Transverse colon (tissue), 4 donors: ENCODE measurements at regions not wholly inside any gene's neighbourhood (a gene's known extent, or its start where the extent isn't known, plus 50 kb on each side); places are given as distances from the start of the nearest gene placed in this dataset.
"Not testable (repeated sequence)": the region's sequence is repeated elsewhere in the genome, so short reads cannot be mapped to it uniquely, and the experiment has no call there.

Source experiments
- DNase-seq: peaks from one replicate; pipeline ENCODE4 v3.0.0-alpha.2; 2019
- H3K27ac ChIP-seq, 4 donors: fragments of 200-600 bp; sonication (generic); 2 replicates each; pipeline ENCODE4 v1.5.1; 2016 to 2018; ENCODE audit warnings: inconsistent platforms in 4 of 4
- H3K27me3 ChIP-seq: fragments of 200-600 bp; sonication (generic); 2 replicates; pipeline ENCODE4 v1.5.1; 2017; ENCODE audit warnings: inconsistent platforms
- H3K36me3 ChIP-seq, 4 donors: fragments of 200-600 bp; sonication (generic); 2 replicates each; pipeline ENCODE4 v1.5.1; 2017 to 2019; ENCODE audit warnings: inconsistent platforms in 4 of 4
- H3K4me1 ChIP-seq, 4 donors: fragments of 200-600 bp; sonication (generic); 2 replicates each; pipeline ENCODE4 v1.5.1; 2017 to 2020; ENCODE audit warnings: inconsistent platforms in 4 of 4
- H3K4me3 ChIP-seq, 4 donors: fragments of 200-600 bp; sonication (generic); 1 replicate in 1 of 4; 2 replicates in 3 of 4; pipeline versions ENCODE4 v1.5.1 to v1.6.1; 2017 to 2019; ENCODE audit warnings: inconsistent platforms in 4 of 4
- H3K9me3 ChIP-seq, 2 donors: fragments of 200-600 bp; sonication (generic); 2 replicates each; pipeline ENCODE4 v1.5.1; 2017 to 2019; ENCODE audit warnings: inconsistent platforms in 2 of 2
- WGBS, 2 donors: methylation state at CpG; one replicate each; pipeline ENCODE4 v1.1.5; 2018; ENCODE audit warnings: low coverage in 1 of 2; 5-methylcytosine and 5-hydroxymethylcytosine counted together
- in situ Hi-C, 4 donors: fragments of 200-750 bp; cut with MboI; loops; one replicate each; pipeline versions ENCODE4 v1.15.0 to v1.15.1; 2017; ENCODE audit warnings: low sequenced_read_pairs in 3 of 4, low pct_ligation_motif_present in 1 of 4, low pct_unique_long_range_greater_than_20kb in 1 of 4
- intact Hi-C: fragments of 100-400 bp; cut with DNase I; formaldehyde crosslinking; loops from one replicate; pipeline ENCODE4 v1.15.1; 2023; ENCODE audit warnings: low total_unique reads
- TF ChIP-seq, protein P1 (sequence below), 5 experiments: fragments of 200-600 bp in 3 of 5; fragments of 450-650 bp in 2 of 5; sonication (generic) in 3 of 5; IDR thresholded peaks; 1 replicate in 2 of 5; 2 replicates in 3 of 5; pipeline ENCODE4 v1.5.1; 2016 to 2017; ENCODE audit warnings: antibody characterized with exemption in 5 of 5, inconsistent platforms in 3 of 5, mild to moderate bottlenecking in 2 of 5, moderate library complexity in 1 of 5

DNA sequence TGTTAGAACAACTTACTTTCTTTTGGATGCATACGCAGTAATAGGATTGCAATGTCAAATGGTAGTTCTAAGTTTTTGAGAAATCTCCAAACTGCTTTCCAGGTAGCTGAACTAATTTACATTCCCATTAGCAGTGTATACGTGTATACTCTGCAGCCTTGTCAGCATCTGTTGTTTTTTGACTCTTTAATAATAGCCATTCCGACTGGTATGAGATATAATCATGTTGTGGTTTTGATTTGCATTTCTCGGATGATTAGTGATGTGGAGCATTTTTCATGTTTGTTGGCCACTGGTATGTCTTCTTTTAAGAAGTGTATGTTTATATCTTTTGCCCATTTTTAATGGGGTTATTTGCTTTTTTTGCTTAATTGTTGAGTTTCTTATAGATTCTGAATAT lies 76.9 kb upstream of the HNRNPA1L2 start:
- H3K9me3 ChIP-seq, DNase-seq, H3K4me3 ChIP-seq, H3K4me1 ChIP-seq, H3K27ac ChIP-seq, intact Hi-C loops, in situ Hi-C loops, H3K27me3 ChIP-seq, H3K36me3 ChIP-seq: not testable (repeated sequence)
- WGBS, 2 donors: 60 to 82% methylated on average over 1 to 4 of the region's 4 CpGs

DNA sequence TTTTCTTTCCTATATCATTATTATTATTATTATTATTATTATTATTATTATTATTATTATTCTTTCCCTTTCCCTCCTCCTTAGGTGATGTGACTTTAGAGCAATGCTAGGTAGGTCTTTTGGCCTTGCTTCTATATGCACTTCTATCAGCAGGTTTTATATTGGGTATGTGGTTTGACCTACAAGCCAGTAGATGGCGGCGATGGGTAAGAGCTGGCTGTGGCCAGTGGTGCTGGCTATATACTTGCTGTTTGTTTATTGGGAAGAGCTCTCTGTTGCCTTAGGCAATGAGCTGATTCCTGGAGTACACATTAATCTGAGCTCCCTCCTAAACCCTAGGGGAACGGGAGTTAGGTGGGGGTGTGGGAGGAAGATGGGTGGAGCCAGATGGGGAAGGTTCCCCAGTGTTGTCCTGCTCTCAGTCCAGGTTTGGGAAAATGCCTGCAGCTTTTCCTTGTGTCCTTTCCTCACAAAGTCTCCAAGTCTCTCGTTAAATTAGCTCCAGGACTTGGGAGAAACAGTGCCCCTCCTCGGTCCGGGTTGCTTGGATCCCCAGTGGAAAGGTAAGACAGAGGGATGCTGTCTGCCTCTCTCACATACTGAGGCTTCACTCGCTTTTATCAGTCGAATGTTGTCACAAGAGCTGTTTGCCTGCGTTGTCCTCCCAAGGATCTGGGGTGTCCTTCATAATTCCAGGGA lies 72.2 kb upstream of the HNRNPA1L2 start:
- H3K9me3 ChIP-seq, H3K36me3 ChIP-seq, H3K4me3 ChIP-seq, in situ Hi-C loops, H3K4me1 ChIP-seq, H3K27ac ChIP-seq, H3K27me3 ChIP-seq, intact Hi-C loops: not testable (repeated sequence)
- TF ChIP-seq, protein P1, sequence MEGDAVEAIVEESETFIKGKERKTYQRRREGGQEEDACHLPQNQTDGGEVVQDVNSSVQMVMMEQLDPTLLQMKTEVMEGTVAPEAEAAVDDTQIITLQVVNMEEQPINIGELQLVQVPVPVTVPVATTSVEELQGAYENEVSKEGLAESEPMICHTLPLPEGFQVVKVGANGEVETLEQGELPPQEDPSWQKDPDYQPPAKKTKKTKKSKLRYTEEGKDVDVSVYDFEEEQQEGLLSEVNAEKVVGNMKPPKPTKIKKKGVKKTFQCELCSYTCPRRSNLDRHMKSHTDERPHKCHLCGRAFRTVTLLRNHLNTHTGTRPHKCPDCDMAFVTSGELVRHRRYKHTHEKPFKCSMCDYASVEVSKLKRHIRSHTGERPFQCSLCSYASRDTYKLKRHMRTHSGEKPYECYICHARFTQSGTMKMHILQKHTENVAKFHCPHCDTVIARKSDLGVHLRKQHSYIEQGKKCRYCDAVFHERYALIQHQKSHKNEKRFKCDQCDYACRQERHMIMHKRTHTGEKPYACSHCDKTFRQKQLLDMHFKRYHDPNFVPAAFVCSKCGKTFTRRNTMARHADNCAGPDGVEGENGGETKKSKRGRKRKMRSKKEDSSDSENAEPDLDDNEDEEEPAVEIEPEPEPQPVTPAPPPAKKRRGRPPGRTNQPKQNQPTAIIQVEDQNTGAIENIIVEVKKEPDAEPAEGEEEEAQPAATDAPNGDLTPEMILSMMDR (IDR thresholded peaks at IDR 0.05): peak; percentile 24 to 44 (median 32)
- WGBS, 2 donors: 11% methylated on average over 3 of the region's 9 CpGs; no CpG with 5 or more reads in 1 of the 2 donors
- peak; percentile 49 for DNase-seq

DNA sequence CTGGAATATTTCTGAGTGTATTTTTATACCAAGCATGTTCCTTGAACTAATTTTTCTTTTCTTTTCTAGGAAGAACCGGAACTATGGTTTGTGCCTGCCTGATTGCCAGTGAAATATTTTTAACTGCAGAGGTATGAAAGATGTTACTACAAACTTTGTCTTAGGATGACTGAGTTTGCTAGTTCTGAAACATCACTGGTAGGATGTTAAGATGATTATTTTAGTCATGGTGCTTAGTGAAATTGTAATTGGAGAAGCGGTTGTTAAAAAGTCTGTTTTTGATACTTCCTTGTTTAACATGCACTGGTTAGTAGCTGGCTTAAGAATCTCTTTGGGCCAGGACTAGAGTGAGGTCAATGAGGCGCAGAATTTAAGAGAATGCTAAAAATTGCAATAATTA lies 71.1 kb upstream of the HNRNPA1L2 start:
- DNase-seq, H3K9me3 ChIP-seq, intact Hi-C loops, in situ Hi-C loops, H3K36me3 ChIP-seq, H3K27ac ChIP-seq, H3K4me1 ChIP-seq, H3K27me3 ChIP-seq, H3K4me3 ChIP-seq: not testable (repeated sequence)
- WGBS, 2 donors: 69 to 77% methylated on average over 2 to 3 of the region's 3 CpGs

- H3K27ac ChIP-seq, H3K36me3 ChIP-seq, H3K4me3 ChIP-seq, intact Hi-C loops, DNase-seq, H3K27me3 ChIP-seq, H3K4me1 ChIP-seq, in situ Hi-C loops, H3K9me3 ChIP-seq: not testable (repeated sequence)
- 26 to 39% methylated on average over 2 of the region's 2 CpGs for WGBS, 2 donors
Observed at GRCh38 chr13:52582962-52583361, 59.3 kb upstream of the HNRNPA1L2 start.
